Neuronal stem cell (in vitro differentiated cells): ENCODE measurements at regions not wholly inside any gene's neighbourhood (a gene's known extent, or its start where the extent isn't known, plus 50 kb on each side); places are given as distances from the start of the nearest gene placed in this dataset.
A peak's percentile ranks its signal among the peaks of the same experiment; 100 is the strongest.

Experiments used
- DNase-seq: peaks from one replicate; pipeline ENCODE4 v3.0.0-alpha.2; 2013; ENCODE audit warnings: low spot score
- H2AFZ ChIP-seq: one replicate; pipeline ENCODE4 v1.6.1; 2013; ENCODE audit warnings: mild to moderate bottlenecking, low read length, inconsistent platforms
- H2AK5ac ChIP-seq: 2 replicates; pipeline ENCODE4 v1.6.1; 2013; ENCODE audit warnings: low read depth, mild to moderate bottlenecking, inconsistent platforms, low read length, moderate library complexity, mixed read lengths
- H2BK120ac ChIP-seq: 2 replicates; pipeline ENCODE4 v1.6.1; 2013; ENCODE audit warnings: low read depth, mild to moderate bottlenecking, inconsistent platforms, low read length, moderate library complexity, mixed read lengths
- H2BK12ac ChIP-seq: one replicate; pipeline ENCODE4 v1.6.1; 2013; ENCODE audit warnings: low read length, inconsistent platforms
- H2BK15ac ChIP-seq: 2 replicates; pipeline ENCODE4 v1.6.1; 2013; ENCODE audit warnings: mild to moderate bottlenecking, low read length, inconsistent platforms, mixed read lengths
- H2BK5ac ChIP-seq: one replicate; pipeline ENCODE4 v1.6.1; 2013; ENCODE audit warnings: inconsistent platforms, mild to moderate bottlenecking, low read length, moderate library complexity
- H3K14ac ChIP-seq: one replicate; pipeline ENCODE4 v1.6.1; 2013; ENCODE audit warnings: low read length, inconsistent platforms
- H3K18ac ChIP-seq: 2 replicates; pipeline ENCODE4 v1.6.1; 2013; ENCODE audit warnings: low read length, inconsistent platforms
- H3K23ac ChIP-seq: 2 replicates; pipeline ENCODE4 v1.6.1; 2013; ENCODE audit warnings: low read depth, mild to moderate bottlenecking, mixed read lengths, low read length, inconsistent platforms; ENCODE audit not compliant: poor library complexity
- H3K27ac ChIP-seq: replicated peaks from 3 replicates; pipeline ENCODE4 v1.5.1; 2013; ENCODE audit warnings: low read length, inconsistent platforms
- H3K27me3 ChIP-seq, 3 experiments: 2 replicates each; pipeline ENCODE4 v1.6.1; 2013; ENCODE audit warnings: low read length in 3 of 3, mild to moderate bottlenecking in 2 of 3, inconsistent platforms in 1 of 3, low read depth in 1 of 3, mixed read lengths in 1 of 3, moderate library complexity in 1 of 3; ENCODE audit not compliant: control insufficient read depth in 3 of 3, insufficient read depth in 3 of 3
- H3K36me3 ChIP-seq, 2 donors: replicated peaks in 1 of 2; 2 replicates each; pipeline ENCODE4 v1.6.1; 2013; ENCODE audit warnings: low read length in 2 of 2; ENCODE audit not compliant: control insufficient read depth in 2 of 2, insufficient read depth in 2 of 2
- H3K4ac ChIP-seq: 2 replicates; pipeline ENCODE4 v1.6.1; 2013; ENCODE audit warnings: inconsistent platforms, mild to moderate bottlenecking, low read length, moderate library complexity
- H3K4me1 ChIP-seq, 2 donors: 1 replicate in 1 of 2; 2 replicates in 1 of 2; pipeline ENCODE4 v1.6.1; 2013; ENCODE audit warnings: low read length in 2 of 2, low read depth in 1 of 2; ENCODE audit not compliant: control insufficient read depth in 2 of 2, insufficient read depth in 1 of 2
- H3K4me2 ChIP-seq: one replicate; pipeline ENCODE4 v1.6.1; 2013; ENCODE audit warnings: mild to moderate bottlenecking, low read length, inconsistent platforms; ENCODE audit not compliant: insufficient read depth, poor library complexity, severe bottlenecking
- H3K4me3 ChIP-seq, 2 donors: 2 replicates each; pipeline ENCODE4 v1.5.1; 2013; ENCODE audit warnings: low read length in 2 of 2, mild to moderate bottlenecking in 2 of 2, inconsistent platforms in 1 of 2, moderate library complexity in 1 of 2
- H3K79me1 ChIP-seq: one replicate; pipeline ENCODE4 v1.6.1; 2013; ENCODE audit warnings: low read depth, mild to moderate bottlenecking, inconsistent platforms, low read length, moderate library complexity
- H3K9ac ChIP-seq: one replicate; pipeline ENCODE4 v1.6.1; 2013; ENCODE audit warnings: mild to moderate bottlenecking, low read depth, low read length, inconsistent platforms; ENCODE audit not compliant: poor library complexity
- H3K9me3 ChIP-seq, 2 donors: replicated peaks in 1 of 2; 2 replicates each; pipeline versions ENCODE3 to v1.6.1; 2013; ENCODE audit warnings: low read length in 2 of 2, mild to moderate bottlenecking in 2 of 2, inconsistent platforms in 1 of 2, low read depth in 1 of 2, mixed read lengths in 1 of 2, moderate library complexity in 1 of 2; ENCODE audit not compliant: control insufficient read depth in 2 of 2, insufficient read depth in 1 of 2
- H4K8ac ChIP-seq: one replicate; pipeline ENCODE4 v1.6.1; 2013; ENCODE audit warnings: low read depth, mild to moderate bottlenecking, inconsistent platforms, low read length, moderate library complexity
- H4K91ac ChIP-seq: one replicate; pipeline ENCODE4 v1.6.1; 2013; ENCODE audit warnings: low read length, low read depth, mild to moderate bottlenecking, inconsistent platforms; ENCODE audit not compliant: poor library complexity
- WGBS, 2 donors: extraction: QIAGEN DNeasy Blood & Tissue Kit; methylation state at CpG; one replicate each; pipeline ENCODE4 v1.1.7; 2013; ENCODE audit warnings: missing lambda C conversion rate in 2 of 2, mixed read lengths in 1 of 2; ENCODE audit not compliant: insufficient read length in 2 of 2, insufficient replicate concordance in 1 of 2; ENCODE audit errors: extremely low coverage in 2 of 2; 5-methylcytosine and 5-hydroxymethylcytosine counted together

DNA sequence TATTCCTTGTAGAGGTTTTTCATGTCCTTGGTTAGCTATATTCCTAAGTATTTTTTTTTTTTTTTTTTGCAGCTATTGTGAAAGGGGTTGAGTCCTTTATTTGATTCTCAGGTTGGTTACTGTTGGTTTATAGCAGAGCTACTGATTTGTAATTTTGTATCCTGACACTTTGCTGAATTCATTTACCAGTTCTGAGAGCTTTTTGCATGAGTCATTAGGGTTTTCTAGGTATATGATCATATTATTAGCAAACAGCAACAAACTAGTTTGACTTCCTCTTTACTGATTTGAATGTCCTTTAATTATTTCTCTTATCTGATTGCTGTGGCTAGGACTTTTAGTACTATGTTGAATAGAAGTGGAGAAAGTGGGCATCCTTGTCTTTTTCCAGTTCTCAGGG is 737.4 kb downstream of the ZNF385D start:
- H2AFZ ChIP-seq: no peak overlapping the region
- no peaks in the 10 kb centered on the region for H3K36me3 ChIP-seq
- no peak overlapping the region for H4K91ac ChIP-seq
- H3K4me3 ChIP-seq: no peak overlapping the region
- H3K4me2 ChIP-seq: no peak overlapping the region
- no peak overlapping the region for H3K23ac ChIP-seq
- no peak overlapping the region for H2BK12ac ChIP-seq
- no peak overlapping the region for H2BK120ac ChIP-seq
- H3K79me1 ChIP-seq: no peaks in the 10 kb centered on the region
- no peak overlapping the region for H4K8ac ChIP-seq
- no peaks in the 10 kb centered on the region for H3K4me1 ChIP-seq
- no peak overlapping the region for H3K18ac ChIP-seq
- no peak overlapping the region for H2AK5ac ChIP-seq
- no peaks in the 10 kb centered on the region for H3K9me3 ChIP-seq
- H2BK15ac ChIP-seq: no peak overlapping the region
- H3K4ac ChIP-seq: no peak overlapping the region
- H3K27ac ChIP-seq: no peak overlapping the region
- no peak overlapping the region for H2BK5ac ChIP-seq
- H3K9ac ChIP-seq: no peak overlapping the region
- H3K14ac ChIP-seq: no peak overlapping the region
- DNase-seq: no peak
- H3K27me3 ChIP-seq: no peaks in the 10 kb centered on the region

DNA sequence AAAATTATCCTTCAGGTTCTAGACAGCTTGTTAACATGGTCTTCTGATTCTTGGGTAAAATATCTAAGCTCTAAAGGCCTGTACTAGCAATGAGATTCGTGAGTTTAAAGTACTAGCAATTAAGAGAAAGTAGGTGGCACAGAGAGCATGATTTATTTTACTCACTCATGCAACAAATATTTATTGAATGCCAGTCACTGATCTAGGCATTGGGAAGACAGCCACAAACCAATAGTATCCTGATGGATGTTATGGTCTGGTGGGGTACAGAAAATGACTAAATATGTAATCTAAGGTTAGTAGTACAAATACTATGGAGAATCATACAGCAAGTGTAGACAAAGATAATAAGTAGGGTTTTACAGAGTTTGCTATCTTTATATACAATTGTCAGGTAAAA is 751.3 kb downstream of the ZNF385D start:
- Histone ChIP-seq H3K9me3 (no peaks in the 10 kb centered on the region), H3K9ac (no peak overlapping the region), H4K91ac (no peak overlapping the region), H2BK12ac (no peak overlapping the region), H3K4me3 (no peak overlapping the region), H4K8ac (no peak overlapping the region), H3K79me1 (no peaks in the 10 kb centered on the region), H3K4ac (no peak overlapping the region), H3K4me2 (no peak overlapping the region), H3K4me1 (no peaks in the 10 kb centered on the region), H3K23ac (no peak overlapping the region), H3K18ac (no peak overlapping the region), H3K27me3 (no peaks in the 10 kb centered on the region), H2AK5ac (no peak overlapping the region), H3K27ac (no peak overlapping the region), H2BK5ac (no peak overlapping the region), H2AFZ (no peak overlapping the region), H2BK120ac (no peak overlapping the region), H3K14ac (no peak overlapping the region), H3K36me3 (no peaks in the 10 kb centered on the region), H2BK15ac (no peak overlapping the region)
- no peak for DNase-seq
- WGBS, 2 donors: no CpG with 5 or more reads among the region's 1 CpG

DNA sequence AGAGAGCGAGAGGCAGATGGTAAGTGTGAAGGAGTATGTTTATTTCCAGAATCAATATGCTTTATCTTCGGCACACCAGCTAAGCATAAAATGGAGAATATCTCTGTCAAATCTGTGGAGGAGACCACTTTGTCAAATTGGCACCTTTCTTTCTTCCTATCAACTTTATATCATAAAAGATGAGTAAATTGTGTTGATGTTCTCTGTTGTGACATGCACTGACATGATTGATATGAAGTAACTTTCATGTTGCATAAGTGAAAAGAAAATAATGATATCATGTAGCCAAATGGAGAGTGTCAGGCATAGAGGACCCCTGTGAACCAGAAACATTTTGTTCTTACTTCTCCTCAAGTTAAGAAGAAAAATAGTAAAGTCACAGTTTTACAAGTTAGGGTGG is 753.8 kb downstream of the ZNF385D start:
- no CpG with 5 or more reads among the region's 2 CpGs for WGBS, 2 donors
- no peak overlapping the region for H4K91ac ChIP-seq
- H2BK5ac ChIP-seq: no peak overlapping the region
- H3K36me3 ChIP-seq: no peaks in the 10 kb centered on the region
- no peaks in the 10 kb centered on the region for H3K4me1 ChIP-seq
- no peak overlapping the region for H2BK12ac ChIP-seq
- H3K27me3 ChIP-seq: no peaks in the 10 kb centered on the region
- H3K9ac ChIP-seq: no peak overlapping the region
- no peak overlapping the region for H3K14ac ChIP-seq
- no peak overlapping the region for H3K4me2 ChIP-seq
- no peak overlapping the region for H3K18ac ChIP-seq
- DNase-seq: no peak
- H2BK120ac ChIP-seq: no peak overlapping the region
- no peak overlapping the region for H3K27ac ChIP-seq
- no peak overlapping the region for H3K4ac ChIP-seq
- H3K23ac ChIP-seq: no peak overlapping the region
- H2AFZ ChIP-seq: no peak overlapping the region
- no peaks in the 10 kb centered on the region for H3K9me3 ChIP-seq
- no peaks in the 10 kb centered on the region for H3K79me1 ChIP-seq
- H2BK15ac ChIP-seq: no peak overlapping the region
- H3K4me3 ChIP-seq: no peak overlapping the region
- no peak overlapping the region for H2AK5ac ChIP-seq
- H4K8ac ChIP-seq: no peak overlapping the region

DNA sequence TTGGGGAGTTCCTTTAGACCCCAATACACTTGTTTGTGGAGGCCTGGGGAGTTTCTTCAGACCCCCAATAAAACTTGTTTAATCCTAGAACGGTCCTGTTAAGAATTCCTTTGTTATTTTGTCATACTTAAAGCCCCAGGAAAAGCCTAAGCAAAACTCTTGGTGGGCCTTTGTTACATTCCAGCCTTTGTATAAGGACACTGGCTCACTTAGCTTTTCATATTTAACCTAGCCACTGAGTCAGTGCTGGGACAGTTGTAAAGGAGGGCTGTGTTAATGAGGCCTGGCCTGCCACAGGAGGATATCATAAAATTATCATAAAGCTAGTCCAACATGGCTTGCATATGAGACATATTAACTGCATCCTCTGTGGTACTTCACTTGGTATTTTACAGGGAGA is 760.1 kb downstream of the ZNF385D start:
- Histone ChIP-seq H4K91ac (no peak overlapping the region), H3K4me1 (peaks cover 0 to 3% of the 10 kb centered on the region in 2 donors), H2BK12ac (no peak overlapping the region), H2AFZ (peak overlapping the region; percentile 33), H3K9me3 (no peaks in the 10 kb centered on the region), H3K23ac (no peak overlapping the region), H3K27ac (peak overlapping the region; percentile 34), H2AK5ac (no peak overlapping the region), H4K8ac (no peak overlapping the region), H3K14ac (no peak overlapping the region), H3K4ac (no peak overlapping the region), H3K79me1 (no peaks in the 10 kb centered on the region), H2BK15ac (no peak overlapping the region), H3K36me3 (no peaks in the 10 kb centered on the region), H3K9ac (no peak overlapping the region), H3K27me3 (no peaks in the 10 kb centered on the region), H2BK5ac (no peak overlapping the region), H3K4me2 (no peak overlapping the region), H3K18ac (no peak overlapping the region), H2BK120ac (no peak overlapping the region), H3K4me3 (no peak overlapping the region)
- WGBS, 2 donors: no CpG with 5 or more reads among the region's 1 CpG
- DNase-seq: peak; percentile 11
